H1 (cell line): ENCODE measurements at regions not wholly inside any gene's neighbourhood (a gene's known extent, or its start where the extent isn't known, plus 50 kb on each side); places are given as distances from the start of the nearest gene placed in this dataset.

Experiments
- CTCF ChIA-PET: fragments of 300-600 bp; sonication (Branson Sonifier 250); formaldehyde crosslinking; loops from one replicate; lab custom pipeline; 2021; ENCODE audit not compliant: partially characterized antibody; lab: Charles Lee
- POLR2A ChIA-PET: fragments of 300-600 bp; sonication (Branson Sonifier 250); formaldehyde crosslinking; loops from one replicate; lab custom pipeline; 2021; ENCODE audit warnings: inconsistent platforms; ENCODE audit not compliant: partially characterized antibody; lab: Charles Lee
- DNase-seq, 2 experiments: peaks; one replicate each; pipeline versions ENCODE4 v3.0.0 to v3.0.0-alpha.2; 2010 to 2022; ENCODE audit warnings: low spot score in 2 of 2, low read depth in 1 of 2, mixed read lengths in 1 of 2
- FAIRE-seq: peaks from 2 replicates; lab custom pipeline; 2011; peaks lifted over from hg19 to GRCh38; lab: Jason Lieb, UNC
- H2AFZ ChIP-seq: 2 replicates; pipeline ENCODE4 v1.8.1; 2012; ENCODE audit warnings: low read length, inconsistent platforms
- H2AK5ac ChIP-seq: 2 replicates; pipeline ENCODE4 v1.6.1; 2013; ENCODE audit warnings: low read depth, low read length
- H2BK120ac ChIP-seq: replicated peaks from 2 replicates; pipeline ENCODE3; 2013; ENCODE audit warnings: low read depth, low read length, inconsistent platforms
- H2BK12ac ChIP-seq: 2 replicates; pipeline ENCODE4 v1.6.1; 2013; ENCODE audit warnings: low read depth, low read length
- H2BK15ac ChIP-seq: 2 replicates; pipeline ENCODE4 v1.6.1; 2013; ENCODE audit warnings: low read length
- H2BK20ac ChIP-seq: 2 replicates; pipeline ENCODE4 v1.6.1; 2013; ENCODE audit warnings: low read length
- H2BK5ac ChIP-seq: 2 replicates; pipeline ENCODE4 v1.6.1; 2013; ENCODE audit warnings: low read depth, low read length
- H3K14ac ChIP-seq: 2 replicates; pipeline ENCODE4 v1.6.1; 2013; ENCODE audit warnings: inconsistent platforms; ENCODE audit not compliant: insufficient read length
- H3K18ac ChIP-seq: 2 replicates; pipeline ENCODE4 v1.6.1; 2013; ENCODE audit warnings: low read length; ENCODE audit errors: extremely low read depth
- H3K23ac ChIP-seq: 2 replicates; pipeline ENCODE4 v1.6.1; 2013; ENCODE audit warnings: inconsistent platforms; ENCODE audit not compliant: insufficient read length
- H3K23me2 ChIP-seq: 2 replicates; pipeline ENCODE4 v1.6.1; 2013; ENCODE audit warnings: low read depth, low read length
- H3K27ac ChIP-seq: 2 replicates; pipeline ENCODE4 v1.6.1; 2011; ENCODE audit warnings: low read depth, low read length, inconsistent platforms
- H3K27me3 ChIP-seq, 4 experiments: replicated peaks in 1 of 4; 1 replicate in 1 of 4; 2 replicates in 3 of 4; pipeline versions ENCODE4 v1.6.1 to v1.8.1; 2011 to 2013; ENCODE audit warnings: low read length in 3 of 4, mild to moderate bottlenecking in 3 of 4, inconsistent platforms in 2 of 4, mixed read lengths in 2 of 4, moderate library complexity in 1 of 4; ENCODE audit not compliant: control insufficient read depth in 3 of 4, insufficient read depth in 3 of 4; ENCODE audit errors: extremely low read depth in 1 of 4
- H3K36me3 ChIP-seq, 4 experiments: 2 replicates each; pipeline versions ENCODE4 v1.6.1 to v1.8.1; 2011 to 2013; ENCODE audit warnings: mild to moderate bottlenecking in 4 of 4, low read length in 3 of 4, moderate library complexity in 2 of 4, control low read depth in 1 of 4, inconsistent platforms in 1 of 4; ENCODE audit not compliant: insufficient read depth in 4 of 4, control insufficient read depth in 2 of 4
- H3K4ac ChIP-seq: replicated peaks from 2 replicates; pipeline ENCODE3; 2013; ENCODE audit warnings: low read length, low read depth, mixed read lengths, inconsistent platforms; ENCODE audit not compliant: insufficient read length
- H3K4me1 ChIP-seq, 4 experiments: replicated peaks in 1 of 4; 1 replicate in 1 of 4; 2 replicates in 3 of 4; pipeline versions ENCODE4 v1.6.1 to v1.8.1; 2011 to 2013; ENCODE audit warnings: low read length in 3 of 4, inconsistent platforms in 2 of 4, mixed read lengths in 1 of 4; ENCODE audit not compliant: insufficient read depth in 4 of 4, control insufficient read depth in 3 of 4
- H3K4me2 ChIP-seq, 2 experiments: 2 replicates each; pipeline versions ENCODE4 v1.6.1 to v1.8.1; 2011 to 2013; ENCODE audit warnings: low read depth in 2 of 2, low read length in 2 of 2, control low read depth in 1 of 2, inconsistent platforms in 1 of 2, mild to moderate bottlenecking in 1 of 2; ENCODE audit not compliant: insufficient read depth in 1 of 2
- H3K4me3 ChIP-seq, 4 experiments: fragments of 200-600, 300-600 bp in 1 of 4; sonication (generic), shearing (Covaris generic), sonication (Bioruptor Twin) in 1 of 4; 2 replicates each; pipeline versions ENCODE4 v1.5.1 to v1.8.1; 2011 to 2016; ENCODE audit warnings: low read length in 4 of 4, low read depth in 3 of 4, control low read depth in 2 of 4, inconsistent platforms in 2 of 4, mild to moderate bottlenecking in 2 of 4, mixed read lengths in 1 of 4, moderate library complexity in 1 of 4; ENCODE audit not compliant: insufficient read depth in 2 of 4; ENCODE audit errors: extremely low read depth in 1 of 4
- H3K56ac ChIP-seq: replicated peaks from 2 replicates; pipeline ENCODE3; 2013; ENCODE audit warnings: low read depth, mild to moderate bottlenecking, mixed read lengths, low read length, inconsistent platforms; ENCODE audit not compliant: insufficient read length
- H3K79me1 ChIP-seq: 2 replicates; pipeline ENCODE4 v1.6.1; 2013; ENCODE audit warnings: low read depth, low read length, control low read depth
- H3K79me2 ChIP-seq, 2 experiments: 2 replicates each; pipeline versions ENCODE4 v1.6.1 to v1.8.1; 2012 to 2013; ENCODE audit warnings: low read length in 2 of 2, mild to moderate bottlenecking in 2 of 2, inconsistent platforms in 1 of 2; ENCODE audit not compliant: insufficient read depth in 2 of 2, control insufficient read depth in 1 of 2
- H3K9ac ChIP-seq, 4 experiments: replicated peaks in 1 of 4; 1 replicate in 1 of 4; 2 replicates in 3 of 4; pipeline versions ENCODE4 v1.6.1 to v1.8.1; 2011 to 2013; ENCODE audit warnings: low read depth in 3 of 4, low read length in 3 of 4, control low read depth in 2 of 4, mild to moderate bottlenecking in 2 of 4, moderate library complexity in 2 of 4, inconsistent platforms in 1 of 4; ENCODE audit errors: extremely low read depth in 1 of 4
- H3K9me3 ChIP-seq, 2 experiments: 2 replicates each; pipeline versions ENCODE4 v1.6.1 to v1.8.1; 2012 to 2013; ENCODE audit warnings: mild to moderate bottlenecking in 2 of 2, moderate library complexity in 2 of 2, control low read depth in 1 of 2, inconsistent platforms in 1 of 2, low read depth in 1 of 2, low read length in 1 of 2, mixed read lengths in 1 of 2; ENCODE audit not compliant: insufficient read depth in 2 of 2
- H4K20me1 ChIP-seq, 2 experiments: replicated peaks in 1 of 2; 2 replicates each; pipeline versions ENCODE3 to v1.8.1; 2011 to 2013; ENCODE audit warnings: inconsistent platforms in 2 of 2, low read length in 2 of 2, mild to moderate bottlenecking in 1 of 2; ENCODE audit not compliant: insufficient read depth in 2 of 2, control insufficient read depth in 1 of 2
- H4K5ac ChIP-seq: 2 replicates; pipeline ENCODE4 v1.6.1; 2013; ENCODE audit warnings: low read length, low read depth, mixed read lengths, inconsistent platforms; ENCODE audit not compliant: insufficient read length
- H4K8ac ChIP-seq: 2 replicates; pipeline ENCODE4 v1.8.0; 2013; ENCODE audit warnings: mild to moderate bottlenecking, moderate library complexity, low read length, inconsistent platforms; ENCODE audit not compliant: insufficient read depth; ENCODE audit errors: extremely low read depth
- H4K91ac ChIP-seq: replicated peaks from 2 replicates; pipeline ENCODE3; 2013; ENCODE audit warnings: low read length, mixed read lengths, inconsistent platforms; ENCODE audit not compliant: insufficient read length
- CEBPB ChIP-seq: IDR thresholded peaks from 2 replicates; pipeline ENCODE4 v1.6.1; 2012; ENCODE audit warnings: low read depth, low read length
- EZH2 ChIP-seq: fragments of 200-600 bp; sonication (generic); IDR thresholded peaks from 2 replicates; pipeline ENCODE4 v1.7.1; 2012; ENCODE audit warnings: low read depth, mild to moderate bottlenecking, moderate library complexity, low read length, inconsistent platforms; ENCODE audit not compliant: severe bottlenecking
- MAX ChIP-seq: IDR thresholded peaks from 2 replicates; pipeline ENCODE4 v1.6.1; 2012; ENCODE audit warnings: inconsistent platforms
- POU5F1 ChIP-seq: IDR thresholded peaks from 2 replicates; pipeline ENCODE4 v1.6.1; 2011; ENCODE audit warnings: low read depth, mild to moderate bottlenecking, low read length, moderate library complexity
- RNF2 ChIP-seq: fragments of 200-900, 300-1000 bp; sonication (generic); IDR thresholded peaks from 2 replicates; pipeline ENCODE4 v1.7.1; 2016; ENCODE audit warnings: borderline replicate concordance, low read depth, mild to moderate bottlenecking, antibody characterized with exemption, low read length; ENCODE audit not compliant: poor library complexity, severe bottlenecking; ENCODE audit errors: missing control alignments
- SIX5 ChIP-seq: IDR thresholded peaks from 2 replicates; pipeline ENCODE4 v1.6.1; 2011; ENCODE audit warnings: mild to moderate bottlenecking, low read depth, low read length
- SP1 ChIP-seq: IDR thresholded peaks from 2 replicates; pipeline ENCODE4 v1.6.1; 2011; ENCODE audit warnings: low read depth, low read length
- SRF ChIP-seq: IDR thresholded peaks from 2 replicates; pipeline ENCODE4 v1.6.1; 2011; ENCODE audit warnings: mild to moderate bottlenecking, low read depth, low read length, moderate library complexity
- SUZ12 ChIP-seq: fragments of 200-600 bp; sonication (generic); IDR thresholded peaks from 2 replicates; pipeline ENCODE4 v1.6.1; 2012; ENCODE audit warnings: mild to moderate bottlenecking, inconsistent platforms, low read length, moderate library complexity, mixed read lengths
- whole genome bisulfite sequencing, 2 experiments: shearing (Covaris generic) in 1 of 2; methylation state at CpG; one replicate each; pipeline versions ENCODE4 v1.1.6 to v1.1.7; 2013 to 2015; ENCODE audit warnings: low lambda C conversion rate in 2 of 2, mixed read lengths in 2 of 2, inconsistent platforms in 1 of 2, low coverage in 1 of 2, missing lambda C conversion rate in 1 of 2; ENCODE audit not compliant: insufficient replicate concordance in 2 of 2, insufficient coverage in 1 of 2, insufficient read length in 1 of 2; ENCODE audit errors: extremely low coverage in 1 of 2, missing lambda C conversion rate in 1 of 2; 5-methylcytosine and 5-hydroxymethylcytosine counted together
- TF ChIP-seq, protein P1 (sequence below): IDR thresholded peaks from 2 replicates; pipeline ENCODE4 v1.6.1; 2012; ENCODE audit warnings: low read length, inconsistent platforms

- H2BK5ac ChIP-seq, result no peak overlapping the region
- H3K9me3 ChIP-seq, result 0 out of 4 replicates have a peak, but pooled peaks cover 0 to under 1% of the 10 kb centered on the region in 2 experiments
- H2BK20ac ChIP-seq, result no peak overlapping the region
- H2BK120ac ChIP-seq, result no peak overlapping the region
- no peak overlapping the region for H2BK15ac ChIP-seq
- no peak overlapping the region for H2AFZ ChIP-seq
- WGBS, 2 experiments, result 87% methylated on average over 6 of the region's 6 CpGs; no CpG with 5 or more reads in 1 of the 2 experiments
- H3K23me2 ChIP-seq, result no peaks in the 10 kb centered on the region
- H3K79me1 ChIP-seq, result no peaks in the 10 kb centered on the region; the same call in 1 of the 2 replicates
- no peak overlapping the region for H3K23ac ChIP-seq
- H4K91ac ChIP-seq, result no peak overlapping the region
- no peaks in the 10 kb centered on the region for H3K4me1 ChIP-seq
- DNase-seq (no peak), FAIRE-seq (no peak)
- no peaks in the 10 kb centered on the region for H3K79me2 ChIP-seq
- H3K14ac ChIP-seq, result no peak overlapping the region
- H3K18ac ChIP-seq, result no peak overlapping the region
- ChIA-PET POLR2A (interaction anchor here (0.9 kb wide), 1 partner anchor 67 kb away, joined by 3 read pairs; no protein-coding TSS in a partner anchor), CTCF (no interaction called here)
- no peak overlapping the region for H2BK12ac ChIP-seq
- no peak overlapping the region for H4K8ac ChIP-seq
- H3K56ac ChIP-seq, result no peak overlapping the region
- no peak for TF ChIP-seq CEBPB
- TF ChIP-seq EZH2, result no peak
- no peak for TF ChIP-seq SUZ12
- no peak for TF ChIP-seq RNF2
- no peak for TF ChIP-seq SP1
- TF ChIP-seq, protein P1, sequence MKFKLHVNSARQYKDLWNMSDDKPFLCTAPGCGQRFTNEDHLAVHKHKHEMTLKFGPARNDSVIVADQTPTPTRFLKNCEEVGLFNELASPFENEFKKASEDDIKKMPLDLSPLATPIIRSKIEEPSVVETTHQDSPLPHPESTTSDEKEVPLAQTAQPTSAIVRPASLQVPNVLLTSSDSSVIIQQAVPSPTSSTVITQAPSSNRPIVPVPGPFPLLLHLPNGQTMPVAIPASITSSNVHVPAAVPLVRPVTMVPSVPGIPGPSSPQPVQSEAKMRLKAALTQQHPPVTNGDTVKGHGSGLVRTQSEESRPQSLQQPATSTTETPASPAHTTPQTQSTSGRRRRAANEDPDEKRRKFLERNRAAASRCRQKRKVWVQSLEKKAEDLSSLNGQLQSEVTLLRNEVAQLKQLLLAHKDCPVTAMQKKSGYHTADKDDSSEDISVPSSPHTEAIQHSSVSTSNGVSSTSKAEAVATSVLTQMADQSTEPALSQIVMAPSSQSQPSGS, result no peak
- TF ChIP-seq SIX5, result no peak
- no peak for TF ChIP-seq POU5F1
- no peak for TF ChIP-seq SRF
- no peak for TF ChIP-seq MAX
- no peaks in the 10 kb centered on the region for H3K27me3 ChIP-seq
- H3K4ac ChIP-seq, result no peak overlapping the region
- no peaks in the 10 kb centered on the region for H4K20me1 ChIP-seq
- no peak overlapping the region for H4K5ac ChIP-seq
- no peak overlapping the region for H3K27ac ChIP-seq
- H3K9ac ChIP-seq, result no peak overlapping the region
- no peak overlapping the region for H3K4me2 ChIP-seq
- no peak overlapping the region for H3K4me3 ChIP-seq
- no peaks in the 10 kb centered on the region for H3K36me3 ChIP-seq
- H2AK5ac ChIP-seq, result no peak overlapping the region
Measured at GRCh38 chr3:120516136-120516535, 65.3 kb upstream of the FSTL1 start.
